GM19463 (cell line): ENCODE measurements at regions not wholly inside any gene's neighbourhood (a gene's known extent, or its start where the extent isn't known, plus 50 kb on each side); places are given as distances from the start of the nearest gene placed in this dataset.
"Not testable (repeated sequence)": the region's sequence is repeated elsewhere in the genome, so short reads cannot be mapped to it uniquely, and the experiment has no call there.

ENCODE experiments used
- ATAC-seq: cut with Tn5 transposase; IDR thresholded peaks from one replicate; pipeline ENCODE4 v1.9.1; 2021; ENCODE audit warnings: mild to moderate bottlenecking, moderate library complexity; ENCODE audit not compliant: unreplicated experiment

DNA sequence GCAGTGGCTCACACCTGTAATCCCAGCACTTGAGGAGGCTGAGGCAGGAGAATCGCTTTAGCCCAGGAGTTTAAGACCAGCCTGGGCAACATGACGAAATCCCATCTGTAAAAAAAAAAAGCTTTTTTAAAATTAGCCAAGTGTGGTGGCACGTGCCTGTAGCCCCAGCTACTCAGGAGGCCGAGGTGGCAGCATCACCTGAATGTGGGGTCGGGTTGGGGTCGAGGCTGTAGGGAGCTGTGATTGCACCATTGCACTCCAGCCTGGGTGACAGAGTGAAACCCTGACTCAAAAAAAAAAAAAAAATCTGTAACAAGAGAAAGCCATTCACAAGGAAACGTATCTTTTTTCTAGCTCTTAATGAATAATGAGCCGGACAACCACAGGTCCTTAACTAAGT, 74.7 kb upstream of the DLG1 start:
- ATAC-seq: no peak

DNA sequence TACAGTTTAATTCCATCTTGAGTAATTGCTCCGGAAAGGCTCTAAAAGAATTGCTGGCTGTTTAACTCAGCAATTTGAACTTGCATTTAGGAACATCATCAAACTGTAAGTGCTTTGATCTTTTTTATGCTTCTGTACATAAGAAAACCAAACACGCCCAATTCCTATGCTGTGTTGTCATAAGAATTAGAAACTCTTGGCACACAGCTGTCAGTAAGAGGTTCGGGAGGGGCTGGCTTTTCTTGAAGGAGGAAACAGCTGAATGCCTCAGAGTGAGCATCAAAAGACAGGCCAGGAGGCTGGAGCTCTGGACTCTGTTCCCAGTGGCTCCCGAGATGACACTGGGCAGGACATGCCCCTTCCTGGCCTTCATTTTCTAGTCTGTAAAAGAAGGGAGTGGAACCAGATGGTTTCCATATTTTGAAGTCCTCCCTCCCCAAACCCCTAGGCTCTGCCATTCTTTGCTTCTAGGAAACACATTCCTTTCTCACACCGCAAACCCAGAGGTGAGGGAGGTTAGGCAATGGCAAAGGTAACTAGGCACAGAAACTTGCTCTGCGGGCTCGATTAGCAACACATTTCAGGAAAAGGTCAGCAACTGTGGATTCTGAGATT, 73.7 kb upstream of the DLG1 start:
- no peak for ATAC-seq

DNA sequence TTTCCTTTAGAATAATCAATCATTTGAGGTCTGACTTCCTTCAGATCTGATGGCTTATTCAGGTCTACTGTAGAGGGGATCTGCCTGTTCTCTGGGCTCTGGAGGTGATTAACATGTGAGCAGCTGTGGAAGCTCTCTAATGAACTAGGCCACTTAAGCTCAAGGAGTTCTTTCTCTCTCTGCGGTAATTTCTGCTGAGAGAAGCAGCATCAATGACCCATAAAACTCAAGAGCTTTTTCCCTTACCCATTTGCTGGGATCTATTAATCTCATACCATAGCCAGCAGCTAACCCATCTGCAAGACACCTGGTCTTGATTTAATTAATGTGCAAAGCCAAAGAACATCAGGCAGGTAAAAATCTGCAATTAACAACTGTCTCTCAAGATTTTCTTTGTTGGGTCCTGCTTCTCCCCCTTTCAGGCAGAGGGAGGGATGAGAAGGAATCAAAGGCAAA, 73.2 kb upstream of the DLG1 start:
- no peak for ATAC-seq

DNA sequence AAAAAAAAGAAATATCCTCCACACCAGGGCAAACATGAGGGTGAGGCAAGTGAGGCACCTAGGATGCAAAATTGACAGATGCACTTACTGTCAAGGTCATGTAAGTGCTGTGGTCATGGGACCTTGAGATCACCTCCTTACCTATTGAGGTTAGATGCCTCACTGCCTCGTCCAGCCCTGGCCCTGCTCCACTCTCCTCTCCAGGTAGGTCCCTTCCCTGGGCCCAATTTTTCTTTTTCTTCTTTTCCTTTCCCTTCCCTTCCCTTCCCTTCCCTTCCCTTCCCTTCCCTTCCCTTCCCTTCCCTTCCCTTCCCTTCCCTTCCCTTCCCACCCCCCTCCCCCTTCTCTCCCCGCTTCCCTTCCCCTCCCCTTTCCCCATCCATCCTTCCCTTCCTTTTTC, 71.1 kb upstream of the DLG1 start:
- no peak for ATAC-seq

DNA sequence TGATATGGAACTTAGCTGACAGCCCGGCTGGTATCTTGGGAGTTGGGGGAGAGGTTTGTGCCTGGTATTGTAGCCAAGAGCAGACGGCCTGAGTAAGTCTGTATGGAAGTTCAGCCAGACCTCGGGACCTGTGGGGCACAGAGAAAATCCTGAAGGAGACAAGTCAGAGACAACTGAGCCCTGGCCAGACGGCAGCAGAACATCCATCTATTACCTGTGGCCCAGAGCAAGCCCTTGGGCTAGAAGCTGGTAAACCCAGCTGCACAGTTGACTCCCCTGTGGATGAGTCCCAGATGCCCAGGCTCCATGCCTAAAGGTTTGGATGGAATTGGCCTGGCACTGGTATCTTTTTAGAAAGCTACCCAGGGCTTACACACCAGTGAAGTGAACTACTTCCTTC, 70.4 kb upstream of the DLG1 start:
- ATAC-seq: no peak

DNA sequence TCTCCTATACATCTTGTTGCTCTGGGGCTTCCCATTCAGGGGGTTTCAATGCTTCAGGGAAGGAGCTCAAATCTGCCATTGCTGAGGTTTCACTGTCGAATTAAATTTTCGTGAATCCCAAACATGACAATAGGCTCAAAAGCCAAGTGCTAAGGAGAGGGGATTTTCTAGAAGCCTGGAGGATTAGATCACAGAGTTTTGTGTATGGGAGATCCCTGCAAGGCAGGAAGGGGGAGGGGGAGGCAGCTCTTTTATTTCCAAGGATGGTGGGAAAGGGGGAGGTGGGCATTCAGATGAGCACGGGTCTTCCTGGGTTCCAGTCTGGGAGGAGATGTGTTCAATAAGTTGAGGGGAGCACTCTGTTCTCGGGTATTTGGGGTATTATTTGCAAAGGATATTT, 69.9 kb upstream of the DLG1 start:
- ATAC-seq: no peak

DNA sequence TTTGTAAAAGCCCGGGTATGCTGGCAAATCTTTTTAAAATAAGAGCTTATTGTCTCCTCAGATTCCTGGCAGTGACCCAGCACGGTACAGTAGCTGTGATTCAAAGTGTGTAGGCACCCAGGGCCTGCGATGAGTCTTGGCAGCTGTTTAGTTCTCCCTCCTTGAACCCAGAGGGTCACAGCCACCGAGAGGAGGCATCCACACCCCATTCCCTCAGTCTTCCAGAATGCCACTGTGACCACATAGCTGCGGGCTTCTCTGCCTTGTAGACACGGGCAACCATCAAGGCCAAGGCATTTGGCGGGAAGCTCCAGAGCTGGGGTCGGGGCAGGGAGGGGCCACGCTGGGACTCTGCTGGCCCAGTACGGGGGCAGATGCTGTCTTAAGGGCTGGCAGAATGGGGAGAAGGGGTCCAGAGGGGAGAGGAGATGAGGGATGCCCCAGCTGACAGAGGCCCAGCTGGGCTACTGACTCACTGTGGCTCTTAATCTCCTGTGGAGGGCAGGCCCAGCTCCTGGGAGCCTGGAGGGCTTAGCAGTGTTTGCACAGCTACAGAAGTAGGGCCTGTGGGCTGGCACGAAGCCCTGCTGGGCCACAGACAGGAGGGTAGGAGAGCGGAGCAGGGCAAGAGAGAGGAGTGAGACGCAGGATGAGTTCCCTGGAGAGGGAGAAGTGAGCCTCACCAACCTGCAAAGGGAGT, 68.8 kb upstream of the DLG1 start:
- ATAC-seq: no peak

DNA sequence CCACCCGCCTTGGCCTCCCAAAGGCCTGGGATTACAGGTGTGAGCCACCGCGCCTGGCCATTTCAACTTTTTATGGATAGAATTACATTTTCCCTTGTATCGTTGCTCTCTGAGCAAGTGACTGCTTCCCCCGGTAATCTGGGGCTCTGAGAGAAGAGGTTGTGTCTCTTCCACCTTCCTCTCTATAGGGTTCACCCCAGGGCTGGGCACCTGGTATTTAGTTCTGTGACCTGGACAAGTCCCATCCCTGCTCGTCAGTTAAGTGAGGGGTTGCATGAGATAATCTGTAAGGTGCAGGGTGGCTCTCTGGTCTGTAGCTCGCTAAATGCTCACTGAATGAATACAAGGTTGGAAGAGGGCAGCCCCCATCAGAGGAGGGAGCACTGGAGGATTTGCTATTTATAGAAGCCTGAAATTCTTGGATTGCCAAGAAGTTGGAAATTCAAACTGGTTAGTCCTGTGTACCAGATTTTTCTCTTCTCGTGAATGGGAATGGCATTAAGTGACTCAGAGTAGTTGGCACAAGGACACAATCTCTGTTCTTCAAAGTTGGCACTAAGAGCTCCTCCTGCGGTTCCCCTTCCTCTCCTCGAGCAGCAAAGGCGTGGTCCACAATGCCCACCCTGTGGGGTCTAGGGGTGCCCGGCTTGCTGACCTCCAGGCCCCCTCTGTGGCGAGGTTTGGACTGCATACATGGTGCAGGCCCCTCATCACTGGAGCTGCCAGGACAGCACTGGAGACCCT, 68.1 kb upstream of the DLG1 start:
- ATAC-seq: no peak

DNA sequence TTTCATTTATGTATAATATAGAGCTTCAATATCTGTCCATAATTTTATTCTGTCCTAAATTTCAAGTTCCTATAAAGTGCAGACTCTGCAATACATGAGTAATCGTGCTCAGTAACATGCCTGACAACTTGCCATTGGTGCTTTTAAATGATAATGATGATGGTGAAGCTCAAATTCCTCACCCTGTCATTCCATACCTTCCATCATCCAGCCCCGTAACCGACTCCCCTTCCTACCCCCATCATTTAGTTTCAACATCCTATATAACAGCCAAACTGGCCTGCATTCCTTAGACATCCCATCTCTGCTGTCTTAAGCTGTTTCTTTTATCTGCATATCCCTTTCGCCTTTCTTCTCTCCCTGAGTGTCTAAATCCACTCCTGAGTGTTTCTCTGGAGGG, 67.2 kb upstream of the DLG1 start:
- ATAC-seq: no peak

DNA sequence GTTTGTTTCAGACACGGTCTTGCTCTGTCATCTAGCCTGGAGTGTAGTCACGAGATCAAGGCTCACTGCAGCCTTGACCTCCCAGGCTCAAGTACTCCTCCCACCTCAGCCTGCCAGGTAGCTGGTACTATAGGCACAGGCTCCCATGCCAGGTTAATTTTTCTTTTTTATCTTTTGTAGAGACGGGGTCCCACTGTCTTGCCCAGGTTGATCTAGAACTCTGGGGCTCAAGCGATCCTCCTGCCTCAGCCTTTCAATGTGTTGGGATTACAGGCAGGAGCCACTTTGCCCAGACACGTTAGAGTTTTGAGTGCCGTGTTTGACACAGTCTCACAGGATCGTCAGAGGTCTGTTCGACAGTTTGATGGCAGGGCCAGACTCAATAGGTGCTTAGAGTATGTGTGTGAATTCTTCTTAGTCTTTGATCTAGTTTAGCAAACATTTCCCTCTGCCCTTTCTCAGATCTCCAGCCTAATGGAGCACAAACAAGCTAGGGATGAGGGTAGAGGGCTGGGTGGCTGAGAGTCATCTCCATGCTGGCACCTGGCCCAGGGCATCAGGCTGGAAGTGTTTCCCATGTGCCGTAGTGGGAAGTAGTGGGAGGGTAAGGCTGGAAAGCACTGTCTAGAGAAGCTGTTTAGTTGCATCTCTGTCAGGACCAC, 66.1 kb upstream of the DLG1 start:
- ATAC-seq: no peak

DNA sequence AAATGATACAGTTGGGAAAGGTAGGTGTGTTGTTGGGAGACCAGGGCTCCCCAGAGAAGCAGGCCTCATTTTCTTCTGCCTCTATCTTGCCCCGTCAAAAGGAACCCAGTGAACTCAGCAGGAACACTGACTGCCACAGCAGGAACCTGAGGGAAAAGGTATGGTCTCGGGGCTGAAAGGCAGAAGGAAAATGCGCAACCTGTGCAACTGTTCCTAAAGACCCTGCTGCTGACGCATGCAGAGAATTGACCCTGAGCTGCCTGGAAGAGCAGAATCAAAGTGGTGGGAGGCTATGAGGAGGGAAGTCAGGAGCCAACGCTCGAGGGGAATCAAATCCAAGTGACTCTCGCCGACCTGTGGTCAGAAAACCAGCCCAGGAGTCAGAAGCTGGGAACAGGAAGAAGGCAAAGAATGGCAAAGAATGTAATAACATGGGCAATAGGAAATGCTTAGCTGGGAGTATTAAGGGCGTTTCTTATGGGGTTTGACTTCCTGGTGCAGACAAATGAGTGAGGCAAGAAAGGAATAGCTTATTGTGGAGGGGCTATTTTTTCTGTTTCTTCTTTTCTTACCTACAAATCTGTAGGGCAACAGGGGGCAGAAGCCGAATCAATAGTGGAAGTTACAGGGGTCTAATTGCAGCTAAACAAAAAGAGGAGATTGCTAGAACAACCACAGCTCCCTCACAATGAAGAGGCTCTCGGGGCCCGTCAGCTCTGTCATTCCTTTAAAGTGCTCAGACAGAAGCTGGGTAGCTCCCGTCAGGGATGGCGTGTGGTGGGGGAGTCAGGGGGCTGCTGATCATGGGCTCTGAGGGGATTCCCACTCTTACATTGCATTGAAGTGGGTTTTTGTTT, 65.4 kb upstream of the DLG1 start:
- ATAC-seq: no peak

DNA sequence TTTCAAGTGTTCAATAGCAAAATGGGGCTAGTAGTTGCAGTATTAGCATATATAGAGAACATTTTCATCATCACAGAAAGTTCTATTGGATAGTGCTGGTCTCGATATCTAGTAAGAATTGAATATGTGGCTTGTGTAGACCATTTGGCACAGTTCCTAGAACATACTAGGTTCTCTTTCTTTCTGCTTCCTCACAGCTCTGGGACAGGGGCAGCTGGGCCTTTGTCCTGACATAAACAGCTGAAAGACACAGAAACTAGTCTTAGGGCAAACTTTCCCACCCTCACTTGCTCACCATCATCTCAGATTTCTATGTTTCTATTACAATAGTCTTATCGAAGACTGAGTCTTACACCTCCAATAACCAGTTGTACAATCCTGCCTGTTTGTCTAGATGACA, 63.7 kb upstream of the DLG1 start:
- ATAC-seq: no peak

DNA sequence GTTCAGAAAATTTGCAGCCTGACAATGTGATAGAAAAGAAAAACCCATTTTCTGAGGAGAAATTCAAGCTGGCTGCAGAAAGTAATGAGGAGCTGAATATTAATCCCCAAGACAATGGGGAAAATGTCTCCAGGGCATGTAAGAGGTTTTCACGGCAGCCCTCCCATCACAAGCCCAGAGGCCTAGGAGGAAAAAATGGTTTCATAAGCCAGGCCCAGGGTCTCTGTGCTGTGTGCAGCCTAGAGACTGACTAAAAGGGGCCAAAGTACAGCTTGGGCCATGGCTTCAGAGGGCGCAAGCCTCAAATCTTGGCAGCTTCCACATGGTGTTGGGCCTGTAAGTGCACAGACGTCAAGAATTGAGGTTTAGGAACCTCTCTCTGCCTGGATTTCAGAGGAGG, 61.7 kb upstream of the DLG1 start:
- ATAC-seq: not testable (repeated sequence)

DNA sequence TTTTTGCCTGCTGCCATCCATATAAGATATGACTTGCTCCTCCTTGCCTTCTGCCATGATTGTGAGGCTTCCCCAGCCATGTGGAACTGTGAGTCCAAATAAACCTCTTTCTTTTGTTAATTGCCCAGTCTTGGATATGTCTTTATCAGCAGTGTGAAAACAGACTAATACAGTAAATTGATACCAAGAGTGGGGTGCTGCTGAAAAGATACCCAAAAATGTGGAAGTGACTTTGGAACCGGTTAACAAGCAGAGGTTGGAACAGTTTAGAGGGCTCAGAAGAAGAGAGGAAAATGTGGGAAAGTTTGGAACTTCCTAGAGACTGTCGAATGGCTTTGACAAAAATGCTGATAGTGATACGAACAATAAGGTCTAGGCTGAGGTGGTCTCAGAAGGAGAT, 61.1 kb upstream of the DLG1 start:
- ATAC-seq: not testable (repeated sequence)

DNA sequence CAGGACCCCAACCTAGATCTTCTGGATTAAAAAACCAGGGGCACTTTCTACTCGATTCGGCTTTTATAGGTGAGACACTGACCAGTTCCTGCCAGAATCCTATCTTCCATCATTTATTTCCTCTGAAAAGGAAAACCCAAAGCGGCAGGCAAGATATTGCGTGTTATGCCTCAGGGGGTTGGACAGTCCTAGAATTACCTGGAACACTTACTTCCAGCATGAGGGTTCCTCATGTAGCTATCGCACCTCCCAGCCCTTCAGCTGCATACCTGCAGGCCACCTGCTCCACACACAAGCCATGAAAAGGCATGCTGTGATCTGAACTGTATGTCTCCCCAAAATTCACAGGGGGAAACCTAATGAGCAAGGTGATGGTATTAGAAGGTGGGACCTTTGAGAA, 58.3 kb upstream of the DLG1 start:
- no peak for ATAC-seq

DNA sequence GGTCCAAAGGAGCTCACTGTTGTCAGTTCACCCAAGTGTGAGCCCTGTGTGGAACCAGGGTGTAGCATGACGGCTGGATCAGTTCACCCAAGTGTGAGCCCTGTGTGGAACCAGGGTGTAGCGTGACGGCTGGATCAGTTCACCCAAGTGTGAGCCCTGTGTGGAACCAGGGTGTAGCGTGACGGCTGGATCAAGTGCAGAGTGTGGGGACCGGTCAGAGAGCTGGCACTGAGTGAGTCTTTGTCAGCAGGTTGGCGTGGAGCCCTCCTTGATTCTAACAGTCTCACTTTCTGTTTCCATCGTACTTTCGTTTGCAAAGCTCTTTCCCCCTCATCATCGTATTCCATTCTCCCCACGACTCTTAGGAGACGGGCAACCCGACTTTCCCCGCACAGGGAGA, 57.9 kb upstream of the DLG1 start:
- ATAC-seq: no peak

DNA sequence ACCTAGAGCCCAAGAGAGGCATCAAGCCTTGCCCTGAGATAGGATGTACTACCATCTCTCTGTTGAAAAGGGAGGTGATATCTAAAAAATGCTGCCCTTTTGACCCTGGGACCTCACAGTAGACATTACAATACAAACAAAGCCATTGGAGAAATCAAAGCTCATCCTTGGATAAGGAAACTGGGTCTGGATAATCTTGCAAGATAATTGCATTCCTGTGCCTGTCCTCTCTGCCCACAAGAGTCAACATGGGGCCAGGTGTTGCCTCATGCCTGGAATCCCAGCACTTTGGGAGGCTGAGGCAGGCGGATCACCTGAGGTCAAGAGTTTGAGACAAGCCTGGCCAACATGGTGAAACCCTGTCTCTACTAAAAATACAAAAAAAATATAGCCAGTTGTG, 57.3 kb upstream of the DLG1 start:
- ATAC-seq: no peak

DNA sequence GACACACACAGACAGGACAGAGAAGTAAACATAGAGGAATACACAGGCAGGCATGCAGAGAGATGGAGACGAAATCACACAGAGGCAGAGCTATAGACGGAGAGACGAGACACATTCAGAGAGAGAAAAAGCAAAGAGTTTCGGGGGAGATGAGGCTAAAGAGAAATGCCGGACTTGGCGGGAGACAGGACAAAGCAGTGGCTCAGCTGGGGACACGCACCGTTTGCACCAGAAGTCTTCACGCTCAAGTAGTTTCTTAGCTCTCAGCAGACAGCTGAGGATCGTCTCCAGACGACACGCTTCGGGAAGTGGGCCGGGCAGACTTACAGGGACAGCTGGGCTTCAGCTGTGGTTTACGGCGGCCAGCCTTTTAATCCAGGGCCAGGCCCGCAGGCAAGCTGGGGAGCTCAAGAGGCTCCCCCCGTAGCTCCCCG, 56.2 kb upstream of the DLG1 start:
- ATAC-seq: no peak

DNA sequence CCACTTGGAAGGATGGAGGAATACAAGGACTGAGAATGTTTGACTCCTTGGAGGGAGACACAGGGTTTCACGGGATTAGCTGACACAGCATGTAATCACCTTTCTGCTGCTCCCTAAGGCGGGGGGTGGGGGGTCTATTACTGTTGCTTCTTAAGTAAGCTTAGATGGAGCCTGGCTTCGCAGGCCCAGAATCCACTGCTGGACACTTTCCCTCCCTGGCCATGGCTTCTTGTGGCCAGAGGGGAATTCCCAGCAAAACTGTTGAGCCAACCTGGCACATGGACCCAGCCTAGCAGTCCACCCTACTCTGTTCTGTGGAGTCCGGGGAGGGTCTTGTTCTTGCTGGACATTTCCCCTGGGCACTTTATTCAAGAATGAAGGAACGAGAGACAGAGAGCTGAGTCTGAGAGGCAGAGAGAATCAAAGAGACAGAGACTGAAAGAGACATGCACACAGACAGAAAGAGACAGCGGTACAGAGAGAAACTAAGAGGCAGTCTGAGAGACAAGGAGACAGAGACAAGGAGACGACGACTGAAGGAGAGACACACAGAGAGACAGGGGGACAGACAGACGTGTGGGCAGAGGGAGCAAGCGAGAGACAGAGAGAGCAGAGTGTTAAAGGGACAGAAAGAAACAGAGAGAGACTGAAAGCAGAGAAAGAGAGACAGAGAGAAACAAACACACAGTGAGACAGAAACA, 55.6 kb upstream of the DLG1 start:
- ATAC-seq: no peak
